Sigmoid colon (tissue), 4 donors: ENCODE measurements at regions not wholly inside any gene's neighbourhood (a gene's known extent, or its start where the extent isn't known, plus 50 kb on each side); places are given as distances from the start of the nearest gene placed in this dataset.

Source experiments
- CTCF ChIP-seq, 4 experiments: fragments of 450-650 bp in 3 of 4; fragments of 200-600 bp in 1 of 4; IDR thresholded peaks; one replicate each; pipeline ENCODE4 v1.5.1; 2016 to 2019; ENCODE audit warnings: antibody characterized with exemption in 4 of 4, mild to moderate bottlenecking in 3 of 4, moderate library complexity in 2 of 4
- POLR2AphosphoS5 ChIP-seq, 4 donors: sonication (generic); formaldehyde crosslinking; IDR thresholded peaks; one replicate each; pipeline ENCODE4 v1.6.1; 2017; ENCODE audit warnings: antibody characterized with exemption in 4 of 4

- TF ChIP-seq CTCF (IDR thresholded peaks at IDR 0.05) (no peak), POLR2AphosphoS5 (IDR thresholded peaks at IDR 0.05) (no peak)
Observed at GRCh38 chr3:107884719-107885460, 205.9 kb downstream of the CD47 start.
